GM12874 (cell line): ENCODE measurements at regions not wholly inside any gene's neighbourhood (a gene's known extent, or its start where the extent isn't known, plus 50 kb on each side); places are given as distances from the start of the nearest gene placed in this dataset.

Source experiments
- CTCF ChIP-seq: IDR thresholded peaks from 2 replicates; pipeline ENCODE4 v1.5.1; 2011; ENCODE audit warnings: low read depth, mild to moderate bottlenecking, control low read depth, low read length, moderate library complexity; ENCODE audit not compliant: insufficient read depth

- TF ChIP-seq CTCF = no peak
These were observed 591.0 kb downstream of the PTPRU start for GRCh38 chr1:29827237-29827750.

GRCh38 chr1:29826646-29827045, 590.3 kb downstream of the PTPRU start:
- TF ChIP-seq CTCF = no peak

GRCh38 chr1:29825941-29826415, 589.7 kb downstream of the PTPRU start:
- TF ChIP-seq CTCF = no peak

GRCh38 chr1:29825274-29825940, 589.1 kb downstream of the PTPRU start:
- no peak for TF ChIP-seq CTCF

- no peak for TF ChIP-seq CTCF
These were observed 588.4 kb downstream of the PTPRU start for GRCh38 chr1:29824511-29825273.

- TF ChIP-seq CTCF = no peak
These were observed 587.7 kb downstream of the PTPRU start for GRCh38 chr1:29824025-29824424.

- no peak for TF ChIP-seq CTCF
These were observed 587.2 kb downstream of the PTPRU start for GRCh38 chr1:29823561-29823960.
